ENCODE measurements at regions not wholly inside any gene's neighbourhood (a gene's known extent, or its start where the extent isn't known, plus 50 kb on each side); places are given as distances from the start of the nearest gene placed in this dataset.

DNA sequence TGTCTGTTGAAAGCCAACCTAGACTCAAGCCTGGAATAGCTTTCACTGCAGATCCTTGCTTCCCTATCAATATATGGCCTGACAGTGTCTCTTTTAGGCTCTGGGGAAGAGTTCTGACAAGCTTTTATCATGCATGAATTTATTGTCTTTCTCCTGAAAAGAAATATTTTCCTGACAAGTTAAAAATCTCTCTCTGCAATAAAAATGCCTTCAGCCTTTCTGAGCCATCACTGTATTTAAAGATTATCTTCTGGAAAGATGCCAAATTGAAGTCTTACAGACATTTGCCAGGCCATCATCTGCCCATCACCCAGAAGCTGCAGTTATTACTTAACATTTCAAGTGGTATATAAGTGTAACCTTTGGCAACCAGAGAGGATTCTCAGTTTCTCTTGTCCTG is 88.1 kb upstream of the HTR1A start:
- ChIA-PET POLR2A (no interaction called here), CTCF (interaction anchor here (1.6 kb wide), 1 partner anchor 10 kb away, joined by 3 read pairs; no protein-coding TSS in a partner anchor)
- TF ChIP-seq, protein P1, sequence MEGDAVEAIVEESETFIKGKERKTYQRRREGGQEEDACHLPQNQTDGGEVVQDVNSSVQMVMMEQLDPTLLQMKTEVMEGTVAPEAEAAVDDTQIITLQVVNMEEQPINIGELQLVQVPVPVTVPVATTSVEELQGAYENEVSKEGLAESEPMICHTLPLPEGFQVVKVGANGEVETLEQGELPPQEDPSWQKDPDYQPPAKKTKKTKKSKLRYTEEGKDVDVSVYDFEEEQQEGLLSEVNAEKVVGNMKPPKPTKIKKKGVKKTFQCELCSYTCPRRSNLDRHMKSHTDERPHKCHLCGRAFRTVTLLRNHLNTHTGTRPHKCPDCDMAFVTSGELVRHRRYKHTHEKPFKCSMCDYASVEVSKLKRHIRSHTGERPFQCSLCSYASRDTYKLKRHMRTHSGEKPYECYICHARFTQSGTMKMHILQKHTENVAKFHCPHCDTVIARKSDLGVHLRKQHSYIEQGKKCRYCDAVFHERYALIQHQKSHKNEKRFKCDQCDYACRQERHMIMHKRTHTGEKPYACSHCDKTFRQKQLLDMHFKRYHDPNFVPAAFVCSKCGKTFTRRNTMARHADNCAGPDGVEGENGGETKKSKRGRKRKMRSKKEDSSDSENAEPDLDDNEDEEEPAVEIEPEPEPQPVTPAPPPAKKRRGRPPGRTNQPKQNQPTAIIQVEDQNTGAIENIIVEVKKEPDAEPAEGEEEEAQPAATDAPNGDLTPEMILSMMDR (IDR thresholded peaks at IDR 0.05; ENCODE audit: control extremely low read depth, extremely low read depth, low read depth, missing control alignments) = no peak
- DNase-seq (ENCODE audit: extremely low spot score) = no peak

DNA sequence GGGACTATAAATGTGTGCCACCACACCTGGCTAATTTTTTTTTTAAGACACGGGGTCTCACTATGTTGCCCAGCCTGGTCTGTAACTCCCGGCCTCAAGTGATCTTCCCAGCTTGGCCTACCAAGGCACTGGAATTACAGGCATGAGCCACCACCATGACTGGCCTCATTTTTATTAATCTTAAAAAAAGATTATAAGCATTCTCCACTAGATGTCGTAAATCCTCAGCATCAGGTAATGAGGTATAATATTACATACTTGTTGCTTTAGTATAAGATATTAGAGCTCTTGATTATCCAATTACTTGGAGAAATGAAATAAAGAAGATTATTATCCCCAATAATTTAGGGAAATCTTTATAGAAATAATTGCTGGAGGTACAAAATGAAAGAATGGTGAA is 78.2 kb upstream of the HTR1A start:
- no peak for DNase-seq (ENCODE audit: extremely low spot score)
- POLR2A ChIA-PET = no interaction called here
- TF ChIP-seq, protein P1 (IDR thresholded peaks at IDR 0.05; ENCODE audit: control extremely low read depth, extremely low read depth, low read depth, missing control alignments) = no peak
- CTCF ChIA-PET = no interaction called here

DNA sequence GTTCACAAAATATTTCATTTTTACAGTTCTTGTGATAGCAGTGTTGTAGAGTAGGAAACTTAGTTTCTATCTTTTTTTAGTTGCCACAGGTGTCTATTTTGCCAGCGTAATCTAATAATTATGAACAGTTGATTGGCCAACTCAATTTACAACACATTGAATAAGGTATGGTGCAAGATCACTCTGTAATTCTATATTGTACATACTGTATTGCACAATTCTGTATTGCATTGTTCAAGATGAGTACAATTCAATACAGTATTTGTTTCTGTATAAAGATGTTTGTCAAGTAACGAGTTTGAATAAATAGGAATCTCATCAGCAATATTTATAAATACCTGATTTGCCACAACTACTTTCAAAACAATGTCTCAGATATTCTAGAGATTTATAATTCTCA is 64.2 kb upstream of the HTR1A start:
- CTCF ChIA-PET = no interaction called here
- POLR2A ChIA-PET = no interaction called here
- no peak for DNase-seq (ENCODE audit: extremely low spot score)
- TF ChIP-seq, protein P1 (IDR thresholded peaks at IDR 0.05; ENCODE audit: control extremely low read depth, extremely low read depth, low read depth, missing control alignments) = no peak

DNA sequence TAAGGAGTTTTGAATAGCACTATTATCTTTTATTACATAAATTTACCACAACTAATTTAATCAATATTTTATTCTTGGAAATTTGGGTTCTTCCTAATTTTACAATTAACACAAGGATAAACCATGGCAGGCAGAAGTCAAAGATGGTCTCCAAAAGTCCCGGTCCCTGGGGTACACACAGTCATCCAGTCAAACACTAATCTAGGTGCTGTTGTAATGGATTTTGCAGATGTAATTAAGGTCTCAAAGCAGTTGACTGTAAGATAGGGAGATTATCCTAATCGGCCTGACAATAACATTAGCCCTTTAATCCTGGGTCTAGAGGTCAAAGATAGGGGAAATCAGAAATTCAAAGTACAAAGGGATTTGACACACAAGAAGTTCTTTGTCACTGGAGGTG is 57.5 kb upstream of the HTR1A start:
- no peak for DNase-seq (ENCODE audit: extremely low spot score)
- ChIA-PET POLR2A (no interaction called here), CTCF (no interaction called here)
- TF ChIP-seq, protein P1 (IDR thresholded peaks at IDR 0.05; ENCODE audit: control extremely low read depth, extremely low read depth, low read depth, missing control alignments) = no peak

DNA sequence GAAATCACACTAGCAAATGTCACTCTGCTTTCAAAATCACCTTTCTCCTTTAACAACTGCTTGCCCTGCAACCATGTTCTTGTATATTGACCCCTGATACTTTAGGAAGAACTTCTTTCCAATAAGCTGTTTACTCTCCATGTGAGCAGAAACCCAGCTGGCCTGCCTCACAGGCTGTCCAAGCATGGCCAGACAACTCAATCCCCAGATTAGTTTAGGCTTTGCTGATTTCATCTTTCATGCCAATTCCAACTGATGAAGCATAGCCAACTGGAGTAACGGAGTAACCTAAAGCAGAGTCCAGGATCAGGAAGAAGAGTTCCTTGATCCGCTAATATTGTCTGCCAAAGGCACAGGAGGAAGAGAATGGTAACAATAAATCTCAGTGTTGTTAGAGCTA is 56.7 kb upstream of the HTR1A start:
- TF ChIP-seq, protein P1 (IDR thresholded peaks at IDR 0.05; ENCODE audit: control extremely low read depth, extremely low read depth, low read depth, missing control alignments) = no peak
- CTCF ChIA-PET = no interaction called here
- no peak for DNase-seq (ENCODE audit: extremely low spot score)
- POLR2A ChIA-PET = no interaction called here

DNA sequence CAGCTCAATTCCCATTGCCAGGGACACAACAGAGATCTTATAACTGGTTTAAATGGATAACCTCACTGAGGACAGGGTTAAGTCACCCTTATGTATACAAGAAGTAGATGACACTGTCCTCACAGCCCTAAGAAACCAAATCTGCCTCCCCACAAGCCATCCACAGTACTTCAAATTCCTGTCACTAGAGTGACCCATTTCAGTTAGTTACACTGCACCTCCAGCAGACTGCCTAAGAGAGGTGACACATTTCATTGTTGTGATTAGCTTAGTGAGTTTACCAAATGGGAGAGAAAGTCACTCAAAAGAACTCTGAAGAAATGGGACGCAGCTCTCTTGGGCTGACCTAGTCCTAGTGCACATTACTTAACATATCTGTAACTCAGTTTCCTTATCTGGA is 53.6 kb upstream of the HTR1A start:
- ChIA-PET POLR2A (no interaction called here), CTCF (no interaction called here)
- DNase-seq (ENCODE audit: extremely low spot score) = no peak
- TF ChIP-seq, protein P1 (IDR thresholded peaks at IDR 0.05; ENCODE audit: control extremely low read depth, extremely low read depth, low read depth, missing control alignments) = no peak
